Activated CD4-positive, alpha-beta memory T cell treated with anti-CD3 and anti-CD28 coated beads for 36 hours (primary cell): ENCODE measurements at regions not wholly inside any gene's neighbourhood (a gene's known extent, or its start where the extent isn't known, plus 50 kb on each side); places are given as distances from the start of the nearest gene placed in this dataset.
"Not testable (repeated sequence)": the region's sequence is repeated elsewhere in the genome, so short reads cannot be mapped to it uniquely, and the experiment has no call there.

Source experiments
- CTCF ChIA-PET: fragments of 350-600 bp; sonication (Branson Sonifier 250); formaldehyde crosslinking; loops from one replicate; lab custom pipeline; 2021; ENCODE audit warnings: antibody characterized with exemption, inconsistent platforms; lab: Charles Lee
- POLR2A ChIA-PET: fragments of 350-600 bp; sonication (Branson Sonifier 250); formaldehyde crosslinking; loops from one replicate; lab custom pipeline; 2021; ENCODE audit warnings: antibody characterized with exemption; lab: Charles Lee
- DNase-seq: peaks from one replicate; pipeline ENCODE4 v3.0.0-alpha.2; 2020
- H3K27ac Mint-ChIP-seq: one replicate; pipeline ENCODE4 v1.8.0; 2021; ENCODE audit warnings: mixed read lengths
- H3K27me3 Mint-ChIP-seq: one replicate; pipeline ENCODE4 v1.8.0; 2021; ENCODE audit warnings: mixed read lengths
- H3K36me3 Mint-ChIP-seq: one replicate; pipeline ENCODE4 v1.8.0; 2021; ENCODE audit warnings: mixed read lengths
- H3K4me1 Mint-ChIP-seq: one replicate; pipeline ENCODE4 v1.8.0; 2021; ENCODE audit warnings: low read depth, mixed read lengths
- H3K4me3 Mint-ChIP-seq: one replicate; pipeline ENCODE4 v1.8.0; 2021; ENCODE audit warnings: mild to moderate bottlenecking, mixed read lengths
- H3K9me3 Mint-ChIP-seq: one replicate; pipeline ENCODE4 v1.8.0; 2021; ENCODE audit warnings: mixed read lengths
- intact Hi-C: fragments of 100-400 bp; cut with micrococcal nuclease; formaldehyde crosslinking; loops from one replicate; pipeline ENCODE4 v1.15.1; 2023

GRCh38 chr5:97234380-97234779 is 51.3 kb upstream of the RIOK2 start:
- POLR2A ChIA-PET, intact Hi-C loops, CTCF ChIA-PET, H3K36me3 Mint-ChIP-seq, H3K27ac Mint-ChIP-seq, H3K9me3 Mint-ChIP-seq, H3K4me1 Mint-ChIP-seq, DNase-seq, H3K4me3 Mint-ChIP-seq, H3K27me3 Mint-ChIP-seq: not testable (repeated sequence)

- Mint-ChIP-seq H3K27ac (no peak overlapping the region), H3K4me3 (no peak overlapping the region), H3K36me3 (no peaks in the 10 kb centered on the region), H3K9me3 (no peaks in the 10 kb centered on the region), H3K4me1 (no peaks in the 10 kb centered on the region), H3K27me3 (no peaks in the 10 kb centered on the region)
- CTCF ChIA-PET, result interaction anchor here (1.5 kb wide), 1 partner anchor 11 kb away, joined by 6 read pairs; no protein-coding TSS in a partner anchor
- intact Hi-C loops, result no loop called here
- POLR2A ChIA-PET, result interaction anchor here (1.2 kb wide), 1 partner anchor 10 kb away, joined by 3 read pairs; no protein-coding TSS in a partner anchor
- no peak for DNase-seq
Measured at GRCh38 chr5:97242341-97242740, 59.3 kb upstream of the RIOK2 start.

- ChIA-PET CTCF (interaction anchor here (1.5 kb wide), 1 partner anchor 12 kb away, joined by 6 read pairs; no protein-coding TSS in a partner anchor), POLR2A (no interaction called here)
- H3K27ac Mint-ChIP-seq, result no peak overlapping the region
- no peaks in the 10 kb centered on the region for H3K4me1 Mint-ChIP-seq
- H3K27me3 Mint-ChIP-seq, result no peaks in the 10 kb centered on the region
- H3K9me3 Mint-ChIP-seq, result no peaks in the 10 kb centered on the region
- intact Hi-C loops, result no loop called here
- no peaks in the 10 kb centered on the region for H3K36me3 Mint-ChIP-seq
- DNase-seq, result no peak
- H3K4me3 Mint-ChIP-seq, result no peak overlapping the region
Measured at GRCh38 chr5:97243353-97243752, 60.3 kb upstream of the RIOK2 start.

- Mint-ChIP-seq H3K27ac (no peak overlapping the region), H3K4me3 (no peak overlapping the region), H3K9me3 (no peaks in the 10 kb centered on the region), H3K36me3 (no peaks in the 10 kb centered on the region), H3K27me3 (no peaks in the 10 kb centered on the region), H3K4me1 (no peaks in the 10 kb centered on the region)
- intact Hi-C loops, result no loop called here
- ChIA-PET CTCF (no interaction called here), POLR2A (no interaction called here)
- DNase-seq, result no peak
Measured at GRCh38 chr5:97245386-97245785, 62.3 kb upstream of the RIOK2 start.

- no peak for DNase-seq
- intact Hi-C loops, result no loop called here
- H3K27ac Mint-ChIP-seq, result no peak overlapping the region
- no peaks in the 10 kb centered on the region for H3K4me1 Mint-ChIP-seq
- ChIA-PET POLR2A (no interaction called here), CTCF (no interaction called here)
- H3K36me3 Mint-ChIP-seq, result no peaks in the 10 kb centered on the region
- no peak overlapping the region for H3K4me3 Mint-ChIP-seq
- peaks cover 8% of the 10 kb centered on the region for H3K9me3 Mint-ChIP-seq
- no peaks in the 10 kb centered on the region for H3K27me3 Mint-ChIP-seq
Measured at GRCh38 chr5:97250113-97250512, 67.1 kb upstream of the RIOK2 start.

- POLR2A ChIA-PET, result no interaction called here
- CTCF ChIA-PET, result no interaction called here
- intact Hi-C loops, result no loop called here
- Mint-ChIP-seq H3K27me3 (no peaks in the 10 kb centered on the region), H3K4me1 (no peaks in the 10 kb centered on the region), H3K36me3 (no peaks in the 10 kb centered on the region), H3K9me3 (peaks cover 6% of the 10 kb centered on the region), H3K4me3 (no peak overlapping the region), H3K27ac (no peak overlapping the region)
- DNase-seq, result no peak
Measured at GRCh38 chr5:97266076-97266475, 83.0 kb upstream of the RIOK2 start.

- ChIA-PET POLR2A (no interaction called here), CTCF (no interaction called here)
- Mint-ChIP-seq H3K4me1 (no peaks in the 10 kb centered on the region), H3K27me3 (no peaks in the 10 kb centered on the region), H3K9me3 (peaks cover 7% of the 10 kb centered on the region), H3K4me3 (no peak overlapping the region), H3K27ac (no peak overlapping the region), H3K36me3 (no peaks in the 10 kb centered on the region)
- intact Hi-C loops, result no loop called here
- no peak for DNase-seq
Measured at GRCh38 chr5:97266576-97266975, 83.5 kb upstream of the RIOK2 start.

- Mint-ChIP-seq H3K9me3 (peaks cover 14% of the 10 kb centered on the region), H3K4me1 (no peaks in the 10 kb centered on the region), H3K27ac (no peak overlapping the region), H3K4me3 (no peak overlapping the region), H3K36me3 (no peaks in the 10 kb centered on the region), H3K27me3 (no peaks in the 10 kb centered on the region)
- POLR2A ChIA-PET, result no interaction called here
- intact Hi-C loops, result no loop called here
- no peak for DNase-seq
- CTCF ChIA-PET, result no interaction called here
Measured at GRCh38 chr5:97267767-97268166, 84.7 kb upstream of the RIOK2 start.

GRCh38 chr5:97276474-97277120 is 93.5 kb upstream of the RIOK2 start:
- intact Hi-C loops, result no loop called here
- no peak overlapping the region for H3K27ac Mint-ChIP-seq
- DNase-seq, result no peak
- CTCF ChIA-PET, result no interaction called here
- no peaks in the 10 kb centered on the region for H3K27me3 Mint-ChIP-seq
- no peaks in the 10 kb centered on the region for H3K4me1 Mint-ChIP-seq
- H3K9me3 Mint-ChIP-seq, result peaks cover 15% of the 10 kb centered on the region
- POLR2A ChIA-PET, result no interaction called here
- no peaks in the 10 kb centered on the region for H3K36me3 Mint-ChIP-seq
- no peak overlapping the region for H3K4me3 Mint-ChIP-seq

GRCh38 chr5:97281257-97281656 is 98.2 kb upstream of the RIOK2 start:
- H3K27me3 Mint-ChIP-seq, result no peaks in the 10 kb centered on the region
- H3K4me3 Mint-ChIP-seq, result no peak overlapping the region
- H3K4me1 Mint-ChIP-seq, result no peaks in the 10 kb centered on the region
- no peak overlapping the region for H3K27ac Mint-ChIP-seq
- H3K36me3 Mint-ChIP-seq, result no peaks in the 10 kb centered on the region
- intact Hi-C loops, result no loop called here
- no peak for DNase-seq
- peaks cover 15% of the 10 kb centered on the region for H3K9me3 Mint-ChIP-seq
- ChIA-PET CTCF (no interaction called here), POLR2A (no interaction called here)

GRCh38 chr5:97297063-97297703 is 114.1 kb upstream of the RIOK2 start:
- H3K27ac Mint-ChIP-seq, result no peak overlapping the region
- POLR2A ChIA-PET, result no interaction called here
- intact Hi-C loops, result no loop called here
- H3K9me3 Mint-ChIP-seq, result peaks cover 6% of the 10 kb centered on the region
- peak; percentile 17 for DNase-seq
- no peaks in the 10 kb centered on the region for H3K4me1 Mint-ChIP-seq
- no peaks in the 10 kb centered on the region for H3K27me3 Mint-ChIP-seq
- H3K36me3 Mint-ChIP-seq, result no peaks in the 10 kb centered on the region
- CTCF ChIA-PET, result interaction anchor here (0.6 to 2.0 kb wide), 2 partner anchors 66 to 423 kb away, joined by 3 to 5 read pairs; no protein-coding TSS in a partner anchor
- no peak overlapping the region for H3K4me3 Mint-ChIP-seq

GRCh38 chr5:97297704-97298091 is 114.7 kb upstream of the RIOK2 start:
- H3K27me3 Mint-ChIP-seq, result no peaks in the 10 kb centered on the region
- no peak overlapping the region for H3K4me3 Mint-ChIP-seq
- CTCF ChIA-PET, result interaction anchor here (2.0 kb wide), 1 partner anchor 67 kb away, joined by 5 read pairs; no protein-coding TSS in a partner anchor
- intact Hi-C loops, result no loop called here
- H3K36me3 Mint-ChIP-seq, result no peaks in the 10 kb centered on the region
- no peak for DNase-seq
- H3K9me3 Mint-ChIP-seq, result peaks cover 3% of the 10 kb centered on the region
- no peaks in the 10 kb centered on the region for H3K4me1 Mint-ChIP-seq
- POLR2A ChIA-PET, result no interaction called here
- no peak overlapping the region for H3K27ac Mint-ChIP-seq

- H3K4me1 Mint-ChIP-seq, DNase-seq, H3K36me3 Mint-ChIP-seq, CTCF ChIA-PET, POLR2A ChIA-PET, H3K9me3 Mint-ChIP-seq, H3K27me3 Mint-ChIP-seq, intact Hi-C loops, H3K27ac Mint-ChIP-seq, H3K4me3 Mint-ChIP-seq: not testable (repeated sequence)
Measured at GRCh38 chr5:97301181-97301580, 118.1 kb upstream of the RIOK2 start.
